Fibroblast of the aortic adventitia (primary cell): ENCODE measurements at regions not wholly inside any gene's neighbourhood (a gene's known extent, or its start where the extent isn't known, plus 50 kb on each side); places are given as distances from the start of the nearest gene placed in this dataset.
A peak's percentile ranks its signal among the peaks of the same experiment; 100 is the strongest.
"Not testable (repeated sequence)": the region's sequence is repeated elsewhere in the genome, so short reads cannot be mapped to it uniquely, and the experiment has no call there.

Experiments
- DNase-seq: peaks from one replicate; pipeline ENCODE4 v3.0.0-alpha.2; 2010; ENCODE audit warnings: low read depth
- H3K4me3 ChIP-seq: 2 replicates; pipeline ENCODE4 v1.5.1; 2011; ENCODE audit warnings: low read depth, mild to moderate bottlenecking, control low read depth, low read length, moderate library complexity
- CTCF ChIP-seq: IDR thresholded peaks from 2 replicates; pipeline ENCODE4 v1.5.1; 2011; ENCODE audit warnings: mild to moderate bottlenecking, low read length, control low read depth, inconsistent platforms; ENCODE audit not compliant: insufficient read depth

GRCh38 chr1:61552630-61553305, 172.2 kb downstream of the TM2D1 start:
- TF ChIP-seq CTCF, result no peak
- no peak for DNase-seq
- H3K4me3 ChIP-seq, result no peak overlapping the region

- not testable (repeated sequence) for DNase-seq, H3K4me3 ChIP-seq
Measured at GRCh38 chr1:61547302-61547701, 177.6 kb downstream of the TM2D1 start.

GRCh38 chr1:61544870-61545269, 180.1 kb downstream of the TM2D1 start:
- not testable (repeated sequence) for H3K4me3 ChIP-seq, DNase-seq

- H3K4me3 ChIP-seq, DNase-seq: not testable (repeated sequence)
Measured at GRCh38 chr1:61543498-61543897, 181.4 kb downstream of the TM2D1 start.

GRCh38 chr1:61539720-61540462, 185.1 kb downstream of the TM2D1 start:
- no peak for TF ChIP-seq CTCF
- peak; percentile 55 for DNase-seq
- no peak overlapping the region for H3K4me3 ChIP-seq

GRCh38 chr1:61538228-61538627, 186.7 kb downstream of the TM2D1 start:
- no peak for TF ChIP-seq CTCF
- no peak overlapping the region for H3K4me3 ChIP-seq
- DNase-seq, result no peak

GRCh38 chr1:61536174-61537108, 188.5 kb downstream of the TM2D1 start:
- DNase-seq, result no peak
- TF ChIP-seq CTCF, result no peak
- H3K4me3 ChIP-seq, result no peak overlapping the region

GRCh38 chr1:61534847-61535246, 190.1 kb downstream of the TM2D1 start:
- no peak overlapping the region for H3K4me3 ChIP-seq
- TF ChIP-seq CTCF, result no peak
- DNase-seq, result no peak
